OCI-LY7 (cell line): ENCODE measurements at regions not wholly inside any gene's neighbourhood (a gene's known extent, or its start where the extent isn't known, plus 50 kb on each side); places are given as distances from the start of the nearest gene placed in this dataset.

Source experiments
- CTCF ChIP-seq: fragments of 200-600 bp; sonication (generic); conservative IDR thresholded peaks from 2 replicates; pipeline ENCODE4 v1.5.1; 2014; ENCODE audit warnings: mild to moderate bottlenecking, antibody characterized with exemption, low read length, moderate library complexity, mixed read lengths
- EZH2phosphoT487 ChIP-seq: fragments of 200-600 bp; sonication (generic); IDR thresholded peaks from 2 replicates; pipeline ENCODE4 v1.6.1; 2018; ENCODE audit warnings: low read depth, borderline replicate concordance, mild to moderate bottlenecking, mixed run types, antibody characterized with exemption, low read length, moderate library complexity, mixed read lengths

DNA sequence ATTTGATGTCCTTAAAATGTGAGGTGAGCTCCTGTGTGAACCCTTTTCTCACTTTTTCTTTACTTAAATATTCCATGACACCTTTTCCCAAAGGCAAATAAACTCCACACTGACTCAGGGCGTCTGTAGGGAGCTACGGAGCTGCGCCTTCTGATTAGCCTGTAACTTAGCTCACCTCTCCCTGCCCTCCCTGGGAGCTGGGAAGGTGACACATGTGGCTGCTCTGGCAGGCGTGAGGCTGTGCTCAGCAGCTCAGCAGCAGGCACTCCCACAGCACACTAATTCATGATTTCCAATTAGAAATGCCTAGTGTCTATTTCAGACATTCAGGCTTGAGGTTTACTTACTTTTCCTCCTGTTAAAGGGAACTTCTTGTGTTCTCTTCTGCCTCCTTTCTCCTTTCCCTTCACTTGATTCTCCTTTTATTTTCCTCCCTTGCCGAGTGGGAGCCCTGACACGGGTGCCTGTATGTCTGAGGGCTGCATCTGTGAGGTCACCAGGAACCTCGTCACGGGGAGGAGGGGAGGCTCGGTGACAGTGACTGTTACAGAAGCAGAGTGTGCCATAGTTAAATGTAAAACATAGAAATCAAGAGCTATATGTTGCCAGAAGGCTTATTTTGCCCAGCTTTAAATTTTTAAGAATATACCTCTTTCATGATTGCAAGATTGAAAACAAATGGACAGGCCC, 437.1 kb downstream of the DCDC2C start:
- TF ChIP-seq CTCF, result no peak
- TF ChIP-seq EZH2phosphoT487, result no peak
